ENCODE measurements at regions not wholly inside any gene's neighbourhood (a gene's known extent, or its start where the extent isn't known, plus 50 kb on each side); places are given as distances from the start of the nearest gene placed in this dataset.

GRCh38 chr11:91912322-91912721 is 312.3 kb upstream of the FAT3 start:
- H3K27ac Mint-ChIP-seq: no peak overlapping the region
- no peaks in the 10 kb centered on the region for H3K4me1 Mint-ChIP-seq
- no peaks in the 10 kb centered on the region for H3K36me3 Mint-ChIP-seq
- no peak overlapping the region for H3K4me3 Mint-ChIP-seq
- peaks cover 5% of the 10 kb centered on the region for H3K9me3 Mint-ChIP-seq
- H3K27me3 Mint-ChIP-seq: no peaks in the 10 kb centered on the region

GRCh38 chr11:91906871-91907624 is 317.6 kb upstream of the FAT3 start:
- no peaks in the 10 kb centered on the region for H3K4me1 Mint-ChIP-seq
- H3K4me3 Mint-ChIP-seq: no peak overlapping the region
- H3K27ac Mint-ChIP-seq: no peak overlapping the region
- H3K36me3 Mint-ChIP-seq: no peaks in the 10 kb centered on the region
- no peaks in the 10 kb centered on the region for H3K27me3 Mint-ChIP-seq
- H3K9me3 Mint-ChIP-seq: peaks cover 5% of the 10 kb centered on the region

GRCh38 chr11:91904792-91905785 is 319.5 kb upstream of the FAT3 start:
- Mint-ChIP-seq H3K36me3 (no peaks in the 10 kb centered on the region), H3K9me3 (peaks cover 5% of the 10 kb centered on the region), H3K4me1 (no peaks in the 10 kb centered on the region), H3K27ac (no peak overlapping the region), H3K27me3 (no peaks in the 10 kb centered on the region), H3K4me3 (no peak overlapping the region)

DNA sequence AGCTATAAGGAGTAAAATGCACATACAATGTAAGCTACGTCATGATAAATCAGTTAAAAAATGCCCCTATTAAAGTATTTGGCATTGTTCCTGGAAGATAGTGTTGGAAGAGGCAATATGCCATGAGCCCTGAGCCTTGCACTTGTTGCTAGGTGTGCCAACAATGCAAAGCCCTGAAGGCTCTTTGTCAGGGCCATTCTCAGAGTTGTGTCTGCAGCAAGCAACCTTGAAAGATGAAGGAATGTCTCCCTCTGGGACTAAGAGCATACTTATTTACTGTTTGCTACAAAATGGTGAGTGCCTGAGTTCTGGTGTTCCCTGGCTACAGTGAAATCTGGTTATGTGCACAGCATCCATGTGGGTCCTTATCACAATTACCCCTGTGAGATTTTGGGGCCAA is 322.3 kb upstream of the FAT3 start:
- Mint-ChIP-seq H3K4me3 (no peak overlapping the region), H3K4me1 (no peaks in the 10 kb centered on the region), H3K27me3 (no peaks in the 10 kb centered on the region), H3K36me3 (no peaks in the 10 kb centered on the region), H3K9me3 (no peaks in the 10 kb centered on the region), H3K27ac (no peak overlapping the region)

- H3K9me3 Mint-ChIP-seq: no peaks in the 10 kb centered on the region
- H3K4me1 Mint-ChIP-seq: no peaks in the 10 kb centered on the region
- H3K4me3 Mint-ChIP-seq: no peak overlapping the region
- no peaks in the 10 kb centered on the region for H3K27me3 Mint-ChIP-seq
- no peaks in the 10 kb centered on the region for H3K36me3 Mint-ChIP-seq
- no peak overlapping the region for H3K27ac Mint-ChIP-seq
Observed at GRCh38 chr11:91880660-91881059, 344.0 kb upstream of the FAT3 start.

DNA sequence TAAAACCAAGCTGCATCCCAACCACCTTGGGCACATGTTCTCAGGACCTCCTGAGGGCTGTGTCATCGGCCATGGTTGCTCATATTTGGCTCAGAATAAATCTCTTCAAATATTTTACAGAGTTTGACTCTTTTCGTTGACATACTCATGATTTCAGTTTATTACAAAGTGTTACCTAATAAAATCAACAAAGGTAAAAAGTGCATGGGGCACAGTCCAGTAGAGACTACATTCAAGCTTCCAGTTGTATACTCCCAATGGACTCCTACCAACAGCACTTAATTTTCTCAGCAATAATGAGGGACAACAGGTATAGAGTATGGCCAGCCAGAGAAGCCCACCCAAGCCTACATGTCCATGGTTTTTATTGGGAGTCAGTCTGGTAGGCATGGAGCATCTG is 347.9 kb upstream of the FAT3 start:
- H3K27me3 Mint-ChIP-seq: no peaks in the 10 kb centered on the region
- H3K27ac Mint-ChIP-seq: no peak overlapping the region
- H3K9me3 Mint-ChIP-seq: no peaks in the 10 kb centered on the region
- no peak overlapping the region for H3K4me3 Mint-ChIP-seq
- H3K4me1 Mint-ChIP-seq: no peaks in the 10 kb centered on the region
- no peaks in the 10 kb centered on the region for H3K36me3 Mint-ChIP-seq

- H3K9me3 Mint-ChIP-seq: no peaks in the 10 kb centered on the region
- H3K4me3 Mint-ChIP-seq: no peak overlapping the region
- no peaks in the 10 kb centered on the region for H3K27me3 Mint-ChIP-seq
- no peaks in the 10 kb centered on the region for H3K36me3 Mint-ChIP-seq
- H3K4me1 Mint-ChIP-seq: no peaks in the 10 kb centered on the region
- H3K27ac Mint-ChIP-seq: peak overlapping the region; percentile 21
Observed at GRCh38 chr11:91872243-91872642, 352.4 kb upstream of the FAT3 start.

DNA sequence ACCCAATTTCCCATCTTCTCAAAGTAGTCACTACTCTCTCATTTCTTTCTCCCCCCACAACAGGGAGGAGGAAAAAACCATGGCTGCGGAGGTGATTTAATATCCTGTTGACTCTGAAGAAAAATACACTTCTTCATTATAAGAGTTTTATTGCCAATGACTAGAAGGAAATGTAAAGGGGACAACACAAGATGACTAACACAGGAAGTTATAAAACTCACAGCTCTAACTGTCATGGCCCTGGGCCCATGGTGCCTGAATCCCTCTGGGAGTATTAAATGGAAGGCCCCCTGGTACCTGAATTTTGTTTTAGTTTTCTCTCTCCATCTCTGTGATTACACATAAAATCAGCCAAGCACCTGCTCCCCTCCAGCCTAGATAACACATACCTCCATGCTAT is 352.8 kb upstream of the FAT3 start:
- Mint-ChIP-seq H3K36me3 (no peaks in the 10 kb centered on the region), H3K27ac (peak overlapping the region; percentile 21), H3K9me3 (no peaks in the 10 kb centered on the region), H3K4me3 (no peak overlapping the region), H3K4me1 (no peaks in the 10 kb centered on the region), H3K27me3 (no peaks in the 10 kb centered on the region)

DNA sequence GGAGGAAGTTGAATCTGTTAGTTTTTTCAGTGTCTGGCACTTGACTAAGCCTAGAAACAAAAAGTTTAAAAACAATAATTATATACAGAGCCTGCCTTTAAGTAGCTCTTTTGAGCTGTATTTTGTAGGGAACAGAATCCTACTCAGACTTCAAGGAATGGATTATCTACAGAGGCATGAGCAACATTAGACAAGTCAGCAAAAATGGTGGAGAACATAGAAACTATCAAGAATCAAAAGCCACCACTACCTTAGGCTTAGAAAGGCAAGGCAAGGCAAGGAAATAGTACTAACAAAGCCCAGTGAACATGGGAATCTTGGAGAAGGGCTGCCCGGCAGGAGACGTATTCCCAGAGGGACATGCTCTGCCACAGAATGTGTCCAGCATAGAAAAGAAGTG is 353.6 kb upstream of the FAT3 start:
- H3K4me3 Mint-ChIP-seq: no peak overlapping the region
- no peaks in the 10 kb centered on the region for H3K9me3 Mint-ChIP-seq
- H3K4me1 Mint-ChIP-seq: no peaks in the 10 kb centered on the region
- no peaks in the 10 kb centered on the region for H3K27me3 Mint-ChIP-seq
- H3K27ac Mint-ChIP-seq: no peak overlapping the region
- no peaks in the 10 kb centered on the region for H3K36me3 Mint-ChIP-seq

DNA sequence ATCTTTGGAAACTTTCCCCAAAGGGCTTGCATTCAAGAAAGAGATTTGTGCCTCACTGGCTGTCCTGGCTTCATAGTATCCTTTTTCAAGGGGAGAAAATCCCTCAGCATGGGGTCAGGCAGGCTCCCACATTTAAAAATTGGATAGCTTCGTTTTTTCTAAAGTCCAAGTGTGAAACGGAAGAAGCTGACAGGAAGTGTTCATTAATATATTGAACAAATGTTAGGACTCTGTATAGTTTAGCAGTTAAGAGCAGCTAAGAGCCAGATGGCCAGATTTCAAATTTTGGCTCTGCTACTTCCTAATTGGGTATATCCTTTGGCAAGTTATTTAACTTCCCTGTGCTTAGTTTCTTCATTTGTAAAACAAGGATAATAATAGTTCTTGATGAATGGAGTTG is 354.9 kb upstream of the FAT3 start:
- Mint-ChIP-seq H3K27me3 (no peaks in the 10 kb centered on the region), H3K4me3 (no peak overlapping the region), H3K4me1 (no peaks in the 10 kb centered on the region), H3K36me3 (no peaks in the 10 kb centered on the region), H3K9me3 (peaks cover 4% of the 10 kb centered on the region), H3K27ac (no peak overlapping the region)

DNA sequence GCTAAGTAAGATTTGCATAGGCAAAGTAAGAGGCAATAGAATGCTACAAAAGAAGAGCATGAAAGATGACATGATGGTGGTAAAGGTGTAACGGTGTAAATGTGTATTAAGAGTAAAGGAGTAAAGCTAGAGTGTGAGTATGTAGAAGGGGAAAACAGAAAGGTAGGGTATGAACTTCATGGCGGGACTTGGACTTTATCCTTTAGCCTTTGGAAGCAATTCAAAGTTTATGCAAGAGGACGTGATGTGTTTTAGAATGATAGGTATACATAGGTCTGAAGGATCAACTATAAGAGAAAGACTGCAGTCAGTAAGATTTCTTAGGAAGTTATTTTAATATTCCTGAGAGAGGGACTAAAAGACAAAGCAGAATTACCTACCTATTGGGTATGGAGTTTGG is 358.0 kb upstream of the FAT3 start:
- Mint-ChIP-seq H3K36me3 (no peaks in the 10 kb centered on the region), H3K27me3 (no peaks in the 10 kb centered on the region), H3K4me3 (no peak overlapping the region), H3K4me1 (no peaks in the 10 kb centered on the region), H3K27ac (no peak overlapping the region), H3K9me3 (peaks cover 4% of the 10 kb centered on the region)

GRCh38 chr11:91860661-91861060 is 364.0 kb upstream of the FAT3 start:
- Mint-ChIP-seq H3K9me3 (peaks cover 4% of the 10 kb centered on the region), H3K36me3 (no peaks in the 10 kb centered on the region), H3K4me1 (no peaks in the 10 kb centered on the region), H3K27me3 (no peaks in the 10 kb centered on the region), H3K27ac (no peak overlapping the region), H3K4me3 (no peak overlapping the region)

GRCh38 chr11:91859666-91860065 is 365.0 kb upstream of the FAT3 start:
- Mint-ChIP-seq H3K4me1 (no peaks in the 10 kb centered on the region), H3K27ac (no peak overlapping the region), H3K9me3 (no peaks in the 10 kb centered on the region), H3K4me3 (no peak overlapping the region), H3K27me3 (no peaks in the 10 kb centered on the region), H3K36me3 (no peaks in the 10 kb centered on the region)

DNA sequence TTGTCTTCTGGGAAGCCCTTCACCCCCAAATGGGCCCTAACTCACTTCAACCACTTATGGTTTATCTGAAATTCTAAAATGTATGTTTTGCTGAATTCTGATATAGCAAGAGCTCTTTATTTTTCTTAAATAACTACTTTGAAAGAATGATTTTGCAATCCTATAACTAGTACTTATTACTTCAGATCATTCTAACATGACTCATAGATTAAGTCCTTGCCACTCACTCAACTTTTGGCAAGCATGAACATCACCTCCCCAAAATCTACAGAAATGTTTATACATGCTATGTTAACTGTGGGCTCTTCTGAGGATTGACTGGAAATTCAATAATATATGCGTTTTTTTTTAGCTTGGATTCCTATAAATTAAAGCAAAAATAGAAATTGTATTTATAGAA is 367.4 kb upstream of the FAT3 start:
- Mint-ChIP-seq H3K9me3 (no peaks in the 10 kb centered on the region), H3K27me3 (no peaks in the 10 kb centered on the region), H3K4me1 (no peaks in the 10 kb centered on the region), H3K36me3 (no peaks in the 10 kb centered on the region), H3K27ac (no peak overlapping the region), H3K4me3 (no peak overlapping the region)

- Mint-ChIP-seq H3K4me3 (no peak overlapping the region), H3K36me3 (no peaks in the 10 kb centered on the region), H3K4me1 (no peaks in the 10 kb centered on the region), H3K27ac (no peak overlapping the region), H3K9me3 (no peaks in the 10 kb centered on the region), H3K27me3 (no peaks in the 10 kb centered on the region)
Observed at GRCh38 chr11:91854780-91855179, 369.8 kb upstream of the FAT3 start.

DNA sequence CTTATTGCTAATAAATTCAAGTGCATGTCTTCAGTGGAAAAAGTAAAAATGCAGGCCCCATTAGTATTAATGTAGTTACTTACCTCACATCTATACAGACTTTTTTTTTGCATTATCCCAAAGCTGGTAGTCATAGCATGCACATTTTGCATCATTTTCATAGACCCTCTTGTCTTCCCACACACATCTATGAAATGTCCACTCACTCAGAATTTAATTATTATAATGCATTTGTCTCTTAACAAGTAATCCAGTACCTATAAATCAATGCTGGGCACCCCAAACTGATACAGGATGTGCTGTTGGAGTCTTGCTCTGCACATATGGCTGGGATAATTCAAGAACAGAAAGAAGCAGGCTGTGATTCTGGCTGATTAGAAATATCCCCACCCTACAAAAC is 370.4 kb upstream of the FAT3 start:
- Mint-ChIP-seq H3K4me3 (no peak overlapping the region), H3K9me3 (no peaks in the 10 kb centered on the region), H3K27ac (no peak overlapping the region), H3K4me1 (no peaks in the 10 kb centered on the region), H3K27me3 (no peaks in the 10 kb centered on the region), H3K36me3 (no peaks in the 10 kb centered on the region)
